Sigmoid colon (tissue), 4 donors: ENCODE measurements at regions not wholly inside any gene's neighbourhood (a gene's known extent, or its start where the extent isn't known, plus 50 kb on each side); places are given as distances from the start of the nearest gene placed in this dataset.

Experiments
- CTCF ChIP-seq, 4 experiments: fragments of 450-650 bp in 3 of 4; fragments of 200-600 bp in 1 of 4; IDR thresholded peaks; one replicate each; pipeline ENCODE4 v1.5.1; 2016 to 2019; ENCODE audit warnings: antibody characterized with exemption in 4 of 4, mild to moderate bottlenecking in 3 of 4, moderate library complexity in 2 of 4
- EP300 ChIP-seq, 4 donors: sonication (generic); formaldehyde crosslinking; IDR thresholded peaks; one replicate each; pipeline ENCODE4 v1.6.1; 2017; ENCODE audit warnings: antibody characterized with exemption in 4 of 4

- TF ChIP-seq CTCF (IDR thresholded peaks at IDR 0.05) (no peak), EP300 (IDR thresholded peaks at IDR 0.05) (no peak)
These were observed 159.8 kb upstream of the CDH4 start for GRCh38 chr20:61092251-61092650.
